ENCODE measurements at regions not wholly inside any gene's neighbourhood (a gene's known extent, or its start where the extent isn't known, plus 50 kb on each side); places are given as distances from the start of the nearest gene placed in this dataset.
"Not testable (repeated sequence)": the region's sequence is repeated elsewhere in the genome, so short reads cannot be mapped to it uniquely, and the experiment has no call there.

GRCh38 chr13:107916902-107917301 is 298.4 kb downstream of the LIG4 start:
- not testable (repeated sequence) for DNase-seq (ENCODE audit: low spot score)

- no peak for DNase-seq (ENCODE audit: low spot score)
These were observed 302.6 kb downstream of the LIG4 start for GRCh38 chr13:107912745-107913144.

GRCh38 chr13:107907065-107907805 is 308.1 kb downstream of the LIG4 start:
- no peak for DNase-seq (ENCODE audit: low spot score)

- DNase-seq (ENCODE audit: low spot score): no peak
These were observed 309.2 kb downstream of the LIG4 start for GRCh38 chr13:107906131-107906530.

DNA sequence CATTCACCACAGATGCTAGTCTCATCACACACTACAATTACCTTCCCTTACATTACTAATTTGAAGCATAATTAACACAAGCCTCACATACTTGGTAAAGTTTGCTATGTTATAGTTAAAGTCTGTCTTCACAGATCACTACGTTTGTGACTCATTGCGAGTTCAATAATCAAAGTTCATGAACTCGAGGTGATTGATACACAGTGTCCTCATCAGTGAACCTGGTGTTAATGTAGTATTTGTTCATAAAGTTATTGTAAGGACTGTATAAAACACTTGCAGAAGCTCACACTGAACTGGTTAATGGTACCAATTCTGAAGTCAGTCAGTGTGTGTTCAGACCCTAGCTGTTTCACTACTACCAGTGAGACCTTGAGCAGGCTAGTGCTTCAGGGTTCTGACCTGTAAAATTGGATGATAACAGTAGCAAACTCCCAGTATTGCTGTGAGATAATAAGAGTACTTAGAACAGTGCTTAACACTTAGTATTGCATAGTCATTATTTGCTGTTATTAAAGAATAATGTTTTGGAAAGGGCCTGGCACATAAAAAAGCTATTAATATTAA is 313.3 kb downstream of the LIG4 start:
- DNase-seq (ENCODE audit: low spot score): no peak

- no peak for DNase-seq (ENCODE audit: low spot score)
These were observed 314.1 kb downstream of the LIG4 start for GRCh38 chr13:107901230-107901629.

DNA sequence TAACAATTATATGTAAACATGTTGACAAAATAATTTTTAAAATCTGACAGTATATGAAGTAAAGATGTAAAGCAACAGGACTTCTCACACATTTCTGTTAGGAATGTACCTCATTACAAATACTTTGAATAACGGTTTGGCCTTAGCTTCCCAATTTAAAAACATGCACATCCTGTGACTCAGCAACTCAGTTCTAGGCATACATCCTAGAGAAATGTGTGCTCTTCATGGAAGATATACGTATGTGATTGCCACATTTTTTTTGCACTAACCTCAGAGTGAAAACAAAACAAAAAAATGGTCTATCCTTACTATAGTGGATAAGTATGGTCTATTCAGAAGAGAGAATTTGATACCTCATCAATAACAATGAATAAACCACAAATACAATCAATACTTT is 314.6 kb downstream of the LIG4 start:
- DNase-seq (ENCODE audit: low spot score): no peak

DNA sequence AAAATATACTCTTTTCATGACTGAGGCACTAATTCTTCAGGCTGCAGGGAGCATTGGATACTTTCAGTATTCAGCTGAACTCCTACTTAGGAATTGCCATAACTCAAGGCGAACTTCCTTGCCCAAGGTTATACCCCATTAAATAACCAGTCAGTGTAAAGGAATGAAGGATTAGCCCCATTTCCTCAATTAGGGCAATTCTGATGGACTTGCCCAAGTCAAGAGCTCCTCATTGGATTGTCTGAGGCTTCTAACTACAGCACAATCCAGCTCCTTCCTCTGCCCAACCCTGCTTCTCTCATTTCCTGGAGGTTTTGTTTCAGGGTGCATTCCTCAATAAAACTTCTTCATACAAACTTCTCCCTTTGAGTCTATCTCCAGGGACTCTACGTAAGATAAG is 329.2 kb downstream of the LIG4 start:
- DNase-seq (ENCODE audit: low spot score): no peak

- DNase-seq (ENCODE audit: low spot score): no peak
These were observed 330.8 kb downstream of the LIG4 start for GRCh38 chr13:107884564-107884963.

- DNase-seq (ENCODE audit: low spot score): no peak
These were observed 331.7 kb downstream of the LIG4 start for GRCh38 chr13:107883561-107884175.

- peak; percentile 11 for DNase-seq (ENCODE audit: low spot score)
These were observed 332.4 kb downstream of the LIG4 start for GRCh38 chr13:107882708-107883560.

DNA sequence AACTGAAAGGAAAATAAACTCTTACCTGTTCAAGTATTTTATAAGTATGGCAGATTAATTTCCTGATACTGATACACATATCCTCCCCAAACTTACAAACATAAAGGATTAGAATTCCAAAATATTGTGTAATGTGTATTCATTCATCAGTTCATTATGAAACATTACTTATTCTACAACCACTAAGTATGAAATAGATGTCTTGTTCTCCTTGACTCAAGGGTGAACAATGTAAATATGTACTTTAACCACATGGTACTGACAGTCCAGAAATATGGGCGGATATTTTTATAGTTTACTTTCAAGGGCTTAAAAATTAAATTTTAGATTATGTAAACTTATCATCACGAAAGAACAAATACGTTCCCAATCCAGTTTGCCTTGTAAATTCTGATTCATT is 334.0 kb downstream of the LIG4 start:
- no peak for DNase-seq (ENCODE audit: low spot score)

DNA sequence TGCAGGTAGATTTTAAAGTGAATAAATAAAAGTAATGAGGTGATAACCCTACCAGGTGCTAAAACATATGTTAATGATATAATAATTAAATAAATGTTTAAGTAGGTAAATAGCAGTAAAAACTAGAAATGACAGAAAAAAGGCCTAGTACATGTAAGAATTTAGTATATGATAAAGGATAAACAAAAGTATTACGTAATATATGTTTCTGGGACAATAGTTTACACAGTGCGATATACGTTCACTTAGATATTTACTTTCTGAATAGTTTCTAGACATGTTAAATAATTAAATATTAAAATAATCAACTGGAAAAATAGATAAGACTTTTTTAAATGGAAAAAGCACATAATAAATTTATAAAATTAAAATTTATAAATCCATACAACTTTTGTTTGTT is 340.9 kb downstream of the LIG4 start:
- DNase-seq (ENCODE audit: low spot score): no peak

- no peak for DNase-seq (ENCODE audit: low spot score)
These were observed 341.4 kb downstream of the LIG4 start for GRCh38 chr13:107873926-107874325.

DNA sequence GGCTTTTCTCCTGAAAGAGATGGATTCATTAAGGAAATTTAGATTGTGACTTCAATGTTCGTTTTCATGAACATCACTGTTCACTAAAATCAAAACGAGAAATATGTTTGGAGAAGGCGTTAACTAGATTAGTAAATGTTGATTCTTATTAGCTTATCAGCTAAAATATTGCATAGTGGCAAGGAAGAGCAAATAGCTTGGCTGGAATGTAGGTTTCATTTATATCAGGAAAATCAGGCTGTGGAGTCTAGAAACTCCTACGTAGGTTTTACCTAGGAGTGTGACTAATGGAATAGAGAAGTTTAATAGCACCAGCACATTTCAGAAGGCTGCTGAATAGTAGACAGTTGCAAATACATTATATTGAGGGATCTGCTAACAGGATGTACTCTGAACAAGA is 344.9 kb downstream of the LIG4 start:
- no peak for DNase-seq (ENCODE audit: low spot score)

DNA sequence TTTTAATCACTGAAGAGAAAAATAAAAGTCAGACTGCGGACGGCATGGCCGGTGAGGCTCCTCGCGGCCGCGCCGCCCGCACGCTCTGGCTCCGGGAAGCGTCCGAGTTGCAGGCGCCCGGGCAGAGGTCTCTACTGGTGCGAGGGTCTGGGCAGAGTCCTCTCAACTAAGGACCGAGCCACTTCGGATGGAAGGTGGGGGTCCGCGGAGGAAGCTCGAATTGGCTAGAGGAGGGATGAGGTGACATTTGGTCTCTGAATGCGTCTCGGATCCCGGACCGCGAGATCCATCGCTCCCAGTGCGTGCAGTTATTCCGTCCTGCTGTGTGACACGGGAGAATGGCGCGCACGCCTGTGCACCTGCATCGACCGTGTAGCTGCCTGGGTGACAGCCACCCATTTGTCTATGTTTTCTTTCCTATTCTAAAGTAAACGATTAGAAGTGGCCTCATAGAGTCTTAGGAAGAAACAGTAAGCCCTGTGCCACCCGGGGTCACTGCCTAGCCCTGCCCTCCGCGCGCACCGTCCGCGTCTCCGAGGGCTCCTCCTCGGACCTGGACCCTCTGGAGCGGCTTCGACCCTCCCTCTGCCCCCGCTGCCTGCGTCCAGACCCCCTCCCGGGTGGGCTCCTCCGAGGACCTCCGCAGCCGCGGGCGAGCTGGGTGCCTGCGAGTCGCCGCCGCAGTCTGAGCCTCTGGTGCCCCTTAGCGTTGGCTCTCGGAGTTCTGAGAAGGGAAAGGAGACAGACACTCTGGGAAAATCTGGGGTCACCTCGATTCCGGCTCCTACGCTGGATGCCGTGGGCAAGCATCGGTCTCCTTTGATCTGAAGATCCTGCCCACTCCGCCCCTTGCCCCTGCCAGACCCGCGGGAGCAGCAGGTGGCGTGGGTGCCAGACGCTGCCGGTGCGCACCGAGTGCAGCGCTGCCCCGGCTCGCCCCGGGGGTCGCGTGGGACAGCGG is 347.4 kb downstream of the LIG4 start:
- DNase-seq (ENCODE audit: low spot score): peak; percentile 78

DNA sequence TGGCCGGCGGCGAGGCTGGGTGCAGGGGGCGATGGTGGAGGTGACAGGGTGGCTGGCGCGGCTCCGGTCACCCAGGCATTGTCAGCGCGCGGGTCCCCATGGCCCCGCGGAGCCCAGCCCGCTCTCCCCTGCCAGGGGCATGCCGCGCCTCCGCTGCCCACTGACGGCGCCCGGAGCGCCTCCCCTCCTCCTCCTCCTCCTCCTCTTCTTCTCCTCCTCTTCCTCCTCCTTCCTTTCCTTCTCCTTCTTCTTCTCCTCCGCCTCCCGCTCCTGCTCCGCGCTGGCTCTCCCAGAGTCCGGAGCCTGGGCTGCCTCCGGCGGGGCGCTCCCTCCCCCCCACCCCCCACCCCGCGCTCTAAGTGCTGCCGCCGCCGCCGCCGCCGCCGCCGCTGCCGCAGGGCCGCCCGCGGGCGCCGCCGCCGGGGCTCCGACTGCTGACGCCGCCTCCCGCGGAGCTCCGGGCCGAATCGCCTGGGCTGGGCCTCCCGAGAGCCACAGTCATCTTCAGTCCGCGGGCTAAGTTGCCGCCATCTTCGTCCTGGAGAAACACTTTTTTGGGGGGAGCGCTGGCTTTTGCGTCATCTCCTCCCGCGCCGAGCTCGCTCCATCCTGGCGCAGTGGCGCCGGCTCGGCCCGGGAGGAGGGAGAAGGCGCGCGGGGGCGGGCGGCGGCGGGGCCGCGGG is 348.3 kb downstream of the LIG4 start:
- peak; percentile 51 for DNase-seq (ENCODE audit: low spot score)

DNA sequence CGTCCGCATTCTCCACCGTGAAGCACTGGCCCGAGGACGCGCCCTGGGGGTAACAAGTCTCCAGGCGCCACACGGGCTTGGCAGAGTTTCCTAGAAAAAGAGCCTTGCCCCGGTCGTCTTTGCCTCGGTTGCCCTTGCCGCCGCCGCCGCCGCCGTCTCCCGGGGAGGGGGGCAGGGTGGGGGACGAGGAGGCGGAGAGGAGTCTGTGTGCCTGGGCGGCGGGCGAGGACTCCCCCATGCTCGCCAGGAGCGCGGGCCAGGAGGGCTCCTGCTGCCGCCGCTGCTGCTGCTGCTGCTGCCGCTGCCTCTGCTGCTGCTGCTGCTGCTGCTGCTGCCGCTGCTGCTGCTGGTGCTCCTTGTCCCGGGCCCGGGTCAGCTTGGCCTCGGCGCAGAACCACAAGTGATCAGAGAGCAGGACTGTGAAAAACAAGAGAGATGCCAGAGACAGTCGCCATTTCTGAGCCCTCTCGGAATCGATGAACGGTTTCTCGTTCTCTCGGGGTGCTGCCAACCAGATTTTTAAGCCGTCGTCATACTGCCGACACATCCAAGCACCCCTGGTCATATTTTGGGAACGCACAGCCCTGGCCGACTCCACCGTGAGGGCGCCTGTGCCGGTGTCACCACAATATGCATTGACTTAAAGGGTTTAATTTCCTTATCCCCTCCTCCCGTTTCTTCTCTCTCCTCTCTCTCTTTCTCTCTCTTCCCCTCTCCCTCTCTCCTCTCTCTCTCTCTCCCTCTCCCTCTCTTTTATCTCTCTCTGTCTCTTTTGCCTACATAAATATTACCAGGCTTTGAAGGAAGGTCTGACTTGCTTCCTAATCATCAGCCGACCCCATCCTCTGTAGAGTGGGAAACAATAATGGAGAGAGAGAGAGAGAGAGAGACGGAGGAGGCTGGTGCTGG is 349.1 kb downstream of the LIG4 start:
- DNase-seq (ENCODE audit: low spot score): peak; percentile 31

- DNase-seq (ENCODE audit: low spot score): no peak
These were observed 349.7 kb downstream of the LIG4 start for GRCh38 chr13:107865643-107866031.

- DNase-seq (ENCODE audit: low spot score): no peak
These were observed 350.1 kb downstream of the LIG4 start for GRCh38 chr13:107865318-107865575.

Data from Ammon's horn (tissue), 1 donor.